ENCODE measurements at regions not wholly inside any gene's neighbourhood (a gene's known extent, or its start where the extent isn't known, plus 50 kb on each side); places are given as distances from the start of the nearest gene placed in this dataset.
"Not testable (repeated sequence)": the region's sequence is repeated elsewhere in the genome, so short reads cannot be mapped to it uniquely, and the experiment has no call there.

DNA sequence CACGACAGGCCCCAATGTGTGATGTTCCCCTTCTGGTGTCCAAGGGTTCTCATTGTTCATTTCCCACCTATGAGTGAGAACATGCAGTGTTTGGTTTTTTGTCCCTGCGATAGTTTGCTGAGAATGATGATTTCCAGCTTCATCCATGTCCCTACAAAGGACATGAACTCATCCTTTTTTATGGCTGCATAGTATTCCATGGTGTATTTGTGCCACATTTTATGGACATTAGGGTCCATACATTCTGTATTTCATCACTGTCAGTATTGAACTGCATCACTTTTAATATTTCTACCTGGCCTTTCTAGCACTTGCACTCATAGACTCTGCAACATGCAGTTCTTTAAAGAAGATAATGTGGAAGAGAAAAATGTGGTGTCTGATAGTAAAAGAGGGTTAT, 70.2 kb upstream of the RUBCNL start:
- H3K9me3 Mint-ChIP-seq; DNase-seq (ENCODE audit: low spot score in 2 of 2); H3K27ac Mint-ChIP-seq (ENCODE audit: low read depth); H3K4me3 Mint-ChIP-seq; H3K27me3 Mint-ChIP-seq; H3K4me1 Mint-ChIP-seq; H3K36me3 Mint-ChIP-seq (ENCODE audit: insufficient read depth); ATAC-seq (replicated peaks; ENCODE audit: extremely low read depth, poor library complexity, severe bottlenecking): not testable (repeated sequence)

DNA sequence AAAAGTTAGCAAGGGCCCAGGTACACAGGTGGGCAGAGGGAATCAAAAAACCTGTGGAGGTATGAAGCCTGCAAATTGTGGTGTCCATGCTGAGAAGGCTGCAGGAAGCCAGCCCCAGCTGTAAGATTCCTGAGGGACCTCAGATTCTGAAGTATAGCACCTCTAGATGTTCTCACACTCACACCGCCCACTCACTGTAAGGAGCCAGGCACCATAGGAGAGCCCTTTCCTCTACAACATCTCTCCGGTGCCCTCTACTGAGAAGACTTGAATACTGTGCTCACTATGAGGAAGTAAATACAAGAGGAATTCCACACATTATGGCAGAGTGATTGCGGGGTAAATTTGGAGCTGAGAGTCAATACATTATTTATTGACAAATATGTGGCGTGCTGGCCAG, 68.9 kb upstream of the RUBCNL start:
- H3K27me3 Mint-ChIP-seq; ATAC-seq (replicated peaks; ENCODE audit: extremely low read depth, poor library complexity, severe bottlenecking); DNase-seq (ENCODE audit: low spot score in 2 of 2); H3K4me1 Mint-ChIP-seq; H3K27ac Mint-ChIP-seq (ENCODE audit: low read depth); H3K36me3 Mint-ChIP-seq (ENCODE audit: insufficient read depth); H3K4me3 Mint-ChIP-seq; H3K9me3 Mint-ChIP-seq: not testable (repeated sequence)

GRCh38 chr13:46451145-46451544, 64.1 kb upstream of the RUBCNL start:
- H3K36me3 Mint-ChIP-seq (ENCODE audit: insufficient read depth); H3K9me3 Mint-ChIP-seq; H3K27me3 Mint-ChIP-seq; ATAC-seq (replicated peaks; ENCODE audit: extremely low read depth, poor library complexity, severe bottlenecking); DNase-seq (ENCODE audit: low spot score in 2 of 2); H3K4me3 Mint-ChIP-seq; H3K4me1 Mint-ChIP-seq; H3K27ac Mint-ChIP-seq (ENCODE audit: low read depth): not testable (repeated sequence)

DNA sequence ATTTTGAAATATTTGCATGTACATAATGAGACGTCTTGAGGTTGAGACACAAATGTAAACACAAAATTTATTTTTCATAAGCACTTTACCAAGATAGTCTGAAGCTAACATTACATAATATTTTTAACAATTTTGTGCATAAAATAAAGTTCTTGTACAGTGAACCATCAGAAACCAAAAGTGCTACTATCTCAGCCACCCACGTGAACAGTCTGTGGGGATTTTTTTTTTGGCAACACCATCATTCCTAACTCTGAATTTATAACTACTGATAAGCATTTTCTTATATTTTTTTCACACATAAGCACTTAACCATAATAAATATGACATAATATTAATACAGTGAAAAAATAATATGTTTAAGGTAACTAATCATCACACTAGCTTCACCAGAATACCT, 62.9 kb upstream of the RUBCNL start:
- not testable (repeated sequence) for H3K27ac Mint-ChIP-seq (ENCODE audit: low read depth); DNase-seq (ENCODE audit: low spot score in 2 of 2); H3K4me1 Mint-ChIP-seq; ATAC-seq (replicated peaks; ENCODE audit: extremely low read depth, poor library complexity, severe bottlenecking); H3K9me3 Mint-ChIP-seq; H3K36me3 Mint-ChIP-seq (ENCODE audit: insufficient read depth); H3K4me3 Mint-ChIP-seq
- peaks cover 19% of the 10 kb centered on the region for H3K27me3 Mint-ChIP-seq

DNA sequence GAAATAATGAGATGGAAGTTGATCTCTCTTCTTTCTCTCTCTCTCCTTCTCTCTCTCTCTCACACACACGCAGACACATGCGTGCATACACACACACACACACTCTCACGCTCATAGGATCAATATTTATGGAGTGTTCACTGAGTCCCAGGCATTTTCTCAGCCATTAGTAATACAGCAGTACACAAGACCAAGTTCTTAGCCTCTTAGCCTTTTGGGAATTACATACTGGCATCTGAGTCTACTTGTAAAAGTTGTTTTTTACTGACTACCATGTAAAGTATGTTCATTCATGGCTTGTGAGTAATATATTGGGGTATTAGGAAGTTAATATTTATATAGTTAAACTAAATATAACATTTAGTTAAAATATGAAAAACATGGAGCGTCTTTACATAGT, 61.1 kb upstream of the RUBCNL start:
- peaks cover 19% of the 10 kb centered on the region for H3K27me3 Mint-ChIP-seq
- not testable (repeated sequence) for H3K36me3 Mint-ChIP-seq (ENCODE audit: insufficient read depth); H3K27ac Mint-ChIP-seq (ENCODE audit: low read depth); ATAC-seq (replicated peaks; ENCODE audit: extremely low read depth, poor library complexity, severe bottlenecking); H3K9me3 Mint-ChIP-seq; H3K4me3 Mint-ChIP-seq; DNase-seq (ENCODE audit: low spot score in 2 of 2); H3K4me1 Mint-ChIP-seq

DNA sequence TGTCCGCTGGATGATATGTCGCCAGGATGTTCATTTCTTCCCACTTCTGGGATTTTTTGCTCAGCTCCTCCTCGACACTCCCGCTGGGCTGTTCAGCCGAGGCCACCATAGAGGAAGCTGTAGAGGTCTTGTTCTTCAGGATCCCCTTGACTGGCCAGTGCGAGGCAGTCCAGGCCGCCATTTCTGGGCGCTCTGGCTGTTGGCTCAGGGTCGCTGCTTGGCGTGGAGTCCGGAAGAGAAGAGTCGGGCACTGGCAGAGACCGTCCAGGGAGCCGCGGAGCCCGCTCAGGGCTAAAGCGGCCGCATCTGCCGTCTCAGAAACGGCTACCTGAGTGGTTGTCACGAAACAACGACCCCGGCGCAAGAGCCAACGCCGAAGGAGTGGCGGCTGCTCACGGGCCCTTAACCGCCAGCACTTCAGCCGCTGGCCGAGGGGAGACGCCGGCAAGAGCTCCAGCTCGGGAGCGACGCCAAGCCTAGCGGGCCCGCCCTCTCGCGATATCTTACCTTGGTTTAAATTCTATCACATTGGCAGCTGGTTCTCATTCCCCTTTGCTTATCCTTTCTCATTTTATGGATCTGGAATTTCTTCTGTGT, 50.9 kb upstream of the RUBCNL start:
- not testable (repeated sequence) for H3K9me3 Mint-ChIP-seq; ATAC-seq (replicated peaks; ENCODE audit: extremely low read depth, poor library complexity, severe bottlenecking); H3K4me3 Mint-ChIP-seq; H3K4me1 Mint-ChIP-seq; H3K27me3 Mint-ChIP-seq; DNase-seq (ENCODE audit: low spot score in 2 of 2); H3K27ac Mint-ChIP-seq (ENCODE audit: low read depth); H3K36me3 Mint-ChIP-seq (ENCODE audit: insufficient read depth)
